ENCODE measurements at regions not wholly inside any gene's neighbourhood (a gene's known extent, or its start where the extent isn't known, plus 50 kb on each side); places are given as distances from the start of the nearest gene placed in this dataset.
"Not testable (repeated sequence)": the region's sequence is repeated elsewhere in the genome, so short reads cannot be mapped to it uniquely, and the experiment has no call there.

- intact Hi-C loops (cut with DNase I) = no loop called here
- no peak for DNase-seq
These were observed 359.6 kb upstream of the CCL2 start for GRCh38 chr17:33895491-33895890.

- DNase-seq = no peak
- intact Hi-C loops (cut with DNase I) = no loop called here
These were observed 358.8 kb upstream of the CCL2 start for GRCh38 chr17:33896263-33896662.

- no peak for DNase-seq
- intact Hi-C loops (cut with DNase I) = no loop called here
These were observed 354.0 kb upstream of the CCL2 start for GRCh38 chr17:33901085-33901484.

GRCh38 chr17:33902901-33903449, 352.1 kb upstream of the CCL2 start:
- no peak for DNase-seq
- intact Hi-C loops (cut with DNase I) = no loop called here

- DNase-seq = no peak
- intact Hi-C loops (cut with DNase I) = no loop called here
These were observed 350.6 kb upstream of the CCL2 start for GRCh38 chr17:33904476-33904875.

- intact Hi-C loops (cut with DNase I) = no loop called here
- DNase-seq = no peak
These were observed 349.7 kb upstream of the CCL2 start for GRCh38 chr17:33905338-33905800.

- intact Hi-C loops (cut with DNase I) = no loop called here
- DNase-seq = no peak
These were observed 346.6 kb upstream of the CCL2 start for GRCh38 chr17:33908363-33909064.

- intact Hi-C loops (cut with DNase I) = no loop called here
- DNase-seq = no peak
These were observed 344.8 kb upstream of the CCL2 start for GRCh38 chr17:33910200-33910857.

- intact Hi-C loops (cut with DNase I) = no loop called here
These were observed 341.0 kb upstream of the CCL2 start for GRCh38 chr17:33914125-33914524.

GRCh38 chr17:33922971-33923370, 332.1 kb upstream of the CCL2 start:
- DNase-seq = no peak
- intact Hi-C loops (cut with DNase I) = loop anchor here (10.0 kb wide), 1 partner anchor 242 kb away; no protein-coding TSS in a partner anchor

More at GRCh38 chr17:33914125-33914524, 341.0 kb upstream of the CCL2 start:
- no peak for DNase-seq

- intact Hi-C loops (cut with DNase I) = loop anchor here (10.0 kb wide), 1 partner anchor 241 kb away; no protein-coding TSS in a partner anchor
- no peak for DNase-seq
These were observed 331.0 kb upstream of the CCL2 start for GRCh38 chr17:33924104-33924503.

- DNase-seq = no peak
- intact Hi-C loops (cut with DNase I) = loop anchor here (10.0 kb wide), 1 partner anchor 239 kb away; no protein-coding TSS in a partner anchor
These were observed 329.4 kb upstream of the CCL2 start for GRCh38 chr17:33925649-33926048.

- intact Hi-C loops (cut with DNase I) = loop anchor here (10.0 kb wide), 1 partner anchor 237 kb away; no protein-coding TSS in a partner anchor
- no peak for DNase-seq
These were observed 327.4 kb upstream of the CCL2 start for GRCh38 chr17:33927732-33928133.

GRCh38 chr17:33929181-33929724, 325.8 kb upstream of the CCL2 start:
- intact Hi-C loops (cut with DNase I) = loop anchor here (10.0 kb wide), 1 partner anchor 236 kb away; no protein-coding TSS in a partner anchor
- no peak for DNase-seq

GRCh38 chr17:33931148-33931814, 323.8 kb upstream of the CCL2 start:
- DNase-seq; intact Hi-C loops (cut with DNase I): not testable (repeated sequence)

- intact Hi-C loops (cut with DNase I) = no loop called here
- DNase-seq = no peak
These were observed 322.1 kb upstream of the CCL2 start for GRCh38 chr17:33932996-33933395.

- intact Hi-C loops (cut with DNase I) = no loop called here
These were observed 321.5 kb upstream of the CCL2 start for GRCh38 chr17:33933576-33933975.

GRCh38 chr17:33934696-33935095, 320.4 kb upstream of the CCL2 start:
- intact Hi-C loops (cut with DNase I) = no loop called here
- no peak for DNase-seq

More at GRCh38 chr17:33933576-33933975, 321.5 kb upstream of the CCL2 start:
- DNase-seq = no peak

- intact Hi-C loops (cut with DNase I) = no loop called here
- no peak for DNase-seq
These were observed 319.3 kb upstream of the CCL2 start for GRCh38 chr17:33935822-33936221.

All from head of caudate nucleus (tissue), 42 donors.